Esophagus squamous epithelium (tissue), 5 donors: ENCODE measurements at regions not wholly inside any gene's neighbourhood (a gene's known extent, or its start where the extent isn't known, plus 50 kb on each side); places are given as distances from the start of the nearest gene placed in this dataset.

Experiments
- DNase-seq: peaks from one replicate; lab custom pipeline; 2025; lab: John Stamatoyannopoulos, UW
- H3K27ac ChIP-seq, 4 donors: fragments of 200-600 bp; sonication (generic); one replicate each; pipeline ENCODE4 v1.5.1; 2016 to 2019; ENCODE audit warnings: mild to moderate bottlenecking in 1 of 4
- H3K27me3 ChIP-seq, 4 donors: fragments of 200-600 bp; sonication (generic); 1 replicate in 3 of 4; 2 replicates in 1 of 4; pipeline versions ENCODE4 v1.5.1 to v1.6.0; 2017 to 2021; ENCODE audit warnings: antibody characterized with exemption in 1 of 4
- H3K36me3 ChIP-seq, 3 donors: fragments of 200-600 bp; sonication (generic); one replicate each; pipeline ENCODE4 v1.5.1; 2016 to 2019
- H3K4me1 ChIP-seq, 3 donors: fragments of 200-600 bp; sonication (generic); one replicate each; pipeline ENCODE4 v1.5.1; 2017 to 2019
- H3K4me3 ChIP-seq, 4 donors: fragments of 200-600 bp; sonication (generic); 1 replicate in 3 of 4; 2 replicates in 1 of 4; pipeline ENCODE4 v1.5.1; 2016 to 2019; ENCODE audit warnings: mild to moderate bottlenecking in 2 of 4, moderate library complexity in 1 of 4
- H3K9me3 ChIP-seq, 3 donors: fragments of 200-600 bp; sonication (generic); one replicate each; pipeline ENCODE4 v1.5.1; 2016 to 2019
- CTCF ChIP-seq, 6 experiments: fragments of 450-650 bp in 4 of 6; fragments of 200-600 bp in 2 of 6; sonication (generic) in 2 of 6; IDR thresholded peaks; one replicate each; pipeline ENCODE4 v1.5.1; 2016 to 2019; ENCODE audit warnings: antibody characterized with exemption in 6 of 6, mild to moderate bottlenecking in 4 of 6, moderate library complexity in 4 of 6
- POLR2A ChIP-seq, 4 donors: fragments of 450-650 bp; IDR thresholded peaks; one replicate each; pipeline ENCODE4 v1.6.1; 2017; ENCODE audit warnings: antibody characterized with exemption in 4 of 4, mild to moderate bottlenecking in 4 of 4, moderate library complexity in 3 of 4
- WGBS, 2 donors: methylation state at CpG; one replicate each; pipeline ENCODE4 v1.1.5; 2018; 5-methylcytosine and 5-hydroxymethylcytosine counted together
- intact Hi-C: fragments of 100-400 bp; cut with DNase I; formaldehyde crosslinking; loops from one replicate; pipeline ENCODE4 v1.15.0; 2022
- donor health status: DM: yes; HTN: yes; CAD: no.

- Histone ChIP-seq H3K9me3 (no peaks in the 10 kb centered on the region), H3K27ac (no peak overlapping the region), H3K4me3 (no peak overlapping the region), H3K27me3 (no peaks in the 10 kb centered on the region), H3K36me3 (no peaks in the 10 kb centered on the region), H3K4me1 (no peaks in the 10 kb centered on the region)
- intact Hi-C loops: no loop called here
- 43 to 53% methylated on average over 2 of the region's 2 CpGs for WGBS, 2 donors
- TF ChIP-seq CTCF (IDR thresholded peaks at IDR 0.05) (no peak), POLR2A (IDR thresholded peaks at IDR 0.05) (no peak)
- DNase-seq: no peak
Measured at GRCh38 chr2:76288146-76288545, 577.4 kb upstream of the GCFC2 start.

GRCh38 chr2:76283350-76283749, 572.6 kb upstream of the GCFC2 start:
- no peak overlapping the region for H3K4me3 ChIP-seq
- H3K27ac ChIP-seq: no peak overlapping the region
- no peak for TF ChIP-seq CTCF (IDR thresholded peaks at IDR 0.05)
- TF ChIP-seq POLR2A (IDR thresholded peaks at IDR 0.05): no peak
- intact Hi-C loops: no loop called here
- DNase-seq: no peak
- H3K36me3 ChIP-seq: no peaks in the 10 kb centered on the region
- H3K9me3 ChIP-seq: no peaks in the 10 kb centered on the region
- H3K27me3 ChIP-seq: no peaks in the 10 kb centered on the region
- H3K4me1 ChIP-seq: no peaks in the 10 kb centered on the region

- no peaks in the 10 kb centered on the region for H3K4me1 ChIP-seq
Measured at GRCh38 chr2:76281156-76281841, 570.6 kb upstream of the GCFC2 start.

GRCh38 chr2:76280686-76281085, 570.0 kb upstream of the GCFC2 start:
- H3K4me3 ChIP-seq: no peak overlapping the region
- DNase-seq: no peak
- intact Hi-C loops: no loop called here
- WGBS, 2 donors: 21 to 25% methylated on average over 2 of the region's 2 CpGs
- H3K36me3 ChIP-seq: no peaks in the 10 kb centered on the region
- no peaks in the 10 kb centered on the region for H3K9me3 ChIP-seq
- no peak for TF ChIP-seq CTCF (IDR thresholded peaks at IDR 0.05)
- no peak for TF ChIP-seq POLR2A (IDR thresholded peaks at IDR 0.05)
- no peak overlapping the region for H3K27ac ChIP-seq
- no peaks in the 10 kb centered on the region for H3K4me1 ChIP-seq
- no peaks in the 10 kb centered on the region for H3K27me3 ChIP-seq

More at GRCh38 chr2:76281156-76281841, 570.6 kb upstream of the GCFC2 start:
- Histone ChIP-seq H3K36me3 (no peaks in the 10 kb centered on the region), H3K27me3 (no peaks in the 10 kb centered on the region), H3K4me3 (no peak overlapping the region), H3K27ac (no peak overlapping the region), H3K9me3 (no peaks in the 10 kb centered on the region)
- intact Hi-C loops: no loop called here
- no peak for DNase-seq
- no peak for TF ChIP-seq POLR2A (IDR thresholded peaks at IDR 0.05)
- TF ChIP-seq CTCF (IDR thresholded peaks at IDR 0.05): no peak
- 72 to 81% methylated on average over 2 of the region's 2 CpGs for WGBS, 2 donors

GRCh38 chr2:76279142-76279541, 568.4 kb upstream of the GCFC2 start:
- Histone ChIP-seq H3K27ac (no peak overlapping the region), H3K4me3 (no peak overlapping the region), H3K4me1 (no peaks in the 10 kb centered on the region), H3K9me3 (no peaks in the 10 kb centered on the region), H3K27me3 (no peaks in the 10 kb centered on the region), H3K36me3 (no peaks in the 10 kb centered on the region)
- intact Hi-C loops: no loop called here
- no peak for DNase-seq
- WGBS, 2 donors: 50 to 70% methylated on average over 4 of the region's 4 CpGs
- TF ChIP-seq CTCF (IDR thresholded peaks at IDR 0.05): no peak
- no peak for TF ChIP-seq POLR2A (IDR thresholded peaks at IDR 0.05)
